Neural progenitor cell (in vitro differentiated cells): ENCODE measurements at regions not wholly inside any gene's neighbourhood (a gene's known extent, or its start where the extent isn't known, plus 50 kb on each side); places are given as distances from the start of the nearest gene placed in this dataset.

ENCODE experiments used
- EZH2 ChIP-seq: fragments of 200-600 bp; sonication (generic); IDR thresholded peaks from 2 replicates; pipeline ENCODE4 v1.6.1; 2017; ENCODE audit warnings: antibody characterized with exemption, mild to moderate bottlenecking, moderate library complexity
- TF ChIP-seq, protein P1 (sequence below): fragments of 200-600 bp; sonication (generic); IDR thresholded peaks from 2 replicates; pipeline ENCODE4 v1.5.1; 2017; ENCODE audit warnings: antibody characterized with exemption, mild to moderate bottlenecking

DNA sequence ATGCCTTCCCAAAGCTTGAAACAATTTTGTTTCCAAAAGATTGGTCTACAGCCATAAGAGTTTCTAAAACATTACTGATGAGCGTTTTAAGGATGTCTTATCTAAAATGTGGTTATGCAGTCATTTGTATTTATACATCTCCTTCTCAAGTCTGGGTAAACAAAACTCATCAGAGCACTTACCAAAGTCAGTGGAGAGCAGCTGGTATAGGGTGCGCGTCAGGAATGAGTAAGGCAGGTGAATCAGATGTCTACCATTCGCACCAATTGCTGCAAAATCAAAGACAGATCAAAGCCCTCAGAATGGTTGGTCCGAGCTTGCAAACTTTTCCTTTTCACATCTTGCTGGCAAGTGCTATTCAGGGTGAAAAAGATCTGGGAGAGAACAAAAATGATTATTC lies 65.6 kb upstream of the FAM171A1 start:
- TF ChIP-seq, protein P1, sequence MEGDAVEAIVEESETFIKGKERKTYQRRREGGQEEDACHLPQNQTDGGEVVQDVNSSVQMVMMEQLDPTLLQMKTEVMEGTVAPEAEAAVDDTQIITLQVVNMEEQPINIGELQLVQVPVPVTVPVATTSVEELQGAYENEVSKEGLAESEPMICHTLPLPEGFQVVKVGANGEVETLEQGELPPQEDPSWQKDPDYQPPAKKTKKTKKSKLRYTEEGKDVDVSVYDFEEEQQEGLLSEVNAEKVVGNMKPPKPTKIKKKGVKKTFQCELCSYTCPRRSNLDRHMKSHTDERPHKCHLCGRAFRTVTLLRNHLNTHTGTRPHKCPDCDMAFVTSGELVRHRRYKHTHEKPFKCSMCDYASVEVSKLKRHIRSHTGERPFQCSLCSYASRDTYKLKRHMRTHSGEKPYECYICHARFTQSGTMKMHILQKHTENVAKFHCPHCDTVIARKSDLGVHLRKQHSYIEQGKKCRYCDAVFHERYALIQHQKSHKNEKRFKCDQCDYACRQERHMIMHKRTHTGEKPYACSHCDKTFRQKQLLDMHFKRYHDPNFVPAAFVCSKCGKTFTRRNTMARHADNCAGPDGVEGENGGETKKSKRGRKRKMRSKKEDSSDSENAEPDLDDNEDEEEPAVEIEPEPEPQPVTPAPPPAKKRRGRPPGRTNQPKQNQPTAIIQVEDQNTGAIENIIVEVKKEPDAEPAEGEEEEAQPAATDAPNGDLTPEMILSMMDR: no peak
- no peak for TF ChIP-seq EZH2
